SK-N-SH (cell line): ENCODE measurements at regions not wholly inside any gene's neighbourhood (a gene's known extent, or its start where the extent isn't known, plus 50 kb on each side); places are given as distances from the start of the nearest gene placed in this dataset.

Source experiments
- CHD2 ChIP-seq: fragments of 150-350 bp; IDR thresholded peaks from 2 replicates; pipeline ENCODE4 v1.6.1; 2018; ENCODE audit warnings: low read length; ENCODE audit not compliant: partially characterized antibody
- CTCF ChIP-seq: fragments of 200-600 bp; sonication (generic); IDR thresholded peaks from 2 replicates; pipeline ENCODE4 v1.6.1; 2017; ENCODE audit warnings: antibody characterized with exemption, mild to moderate bottlenecking, moderate library complexity
- EP300 ChIP-seq, 2 experiments: IDR thresholded peaks; 2 replicates each; pipeline versions ENCODE4 v1.4.0 to v1.6.1; 2012; ENCODE audit warnings: borderline replicate concordance in 1 of 2, low read depth in 1 of 2, low read length in 1 of 2
- FOSL2 ChIP-seq: IDR thresholded peaks from 2 replicates; pipeline ENCODE4 v1.4.0; 2012; ENCODE audit warnings: low read depth, mild to moderate bottlenecking, moderate library complexity, borderline replicate concordance
- JUND ChIP-seq: IDR thresholded peaks from 2 replicates; pipeline ENCODE4 v1.4.0; 2012
- MXI1 ChIP-seq: IDR thresholded peaks from 2 replicates; pipeline ENCODE4 v1.6.1; 2012; ENCODE audit warnings: mild to moderate bottlenecking, low read depth, low read length, improper control_type of control experiment
- NFIC ChIP-seq: IDR thresholded peaks from 2 replicates; pipeline ENCODE4 v1.4.0; 2012; ENCODE audit warnings: borderline replicate concordance
- NRF1 ChIP-seq: IDR thresholded peaks from 2 replicates; pipeline ENCODE4 v1.6.1; 2012; ENCODE audit warnings: low read depth, mild to moderate bottlenecking, low read length
- RXRA ChIP-seq: IDR thresholded peaks from 2 replicates; pipeline ENCODE4 v1.4.0; 2012; ENCODE audit warnings: low read depth, mild to moderate bottlenecking, borderline replicate concordance
- TAF1 ChIP-seq: IDR thresholded peaks from 2 replicates; pipeline ENCODE4 v1.6.1; 2012; ENCODE audit warnings: low read depth, mild to moderate bottlenecking, low read length, moderate library complexity, borderline replicate concordance
- TCF12 ChIP-seq: IDR thresholded peaks from 2 replicates; pipeline ENCODE4 v1.4.0; 2012
- TEAD4 ChIP-seq: IDR thresholded peaks from 2 replicates; pipeline ENCODE4 v1.4.0; 2012; ENCODE audit warnings: mild to moderate bottlenecking, borderline replicate concordance; ENCODE audit not compliant: insufficient read depth
- YY1 ChIP-seq: IDR thresholded peaks from 2 replicates; pipeline ENCODE4 v1.4.0; 2012; ENCODE audit warnings: low read depth, mild to moderate bottlenecking

DNA sequence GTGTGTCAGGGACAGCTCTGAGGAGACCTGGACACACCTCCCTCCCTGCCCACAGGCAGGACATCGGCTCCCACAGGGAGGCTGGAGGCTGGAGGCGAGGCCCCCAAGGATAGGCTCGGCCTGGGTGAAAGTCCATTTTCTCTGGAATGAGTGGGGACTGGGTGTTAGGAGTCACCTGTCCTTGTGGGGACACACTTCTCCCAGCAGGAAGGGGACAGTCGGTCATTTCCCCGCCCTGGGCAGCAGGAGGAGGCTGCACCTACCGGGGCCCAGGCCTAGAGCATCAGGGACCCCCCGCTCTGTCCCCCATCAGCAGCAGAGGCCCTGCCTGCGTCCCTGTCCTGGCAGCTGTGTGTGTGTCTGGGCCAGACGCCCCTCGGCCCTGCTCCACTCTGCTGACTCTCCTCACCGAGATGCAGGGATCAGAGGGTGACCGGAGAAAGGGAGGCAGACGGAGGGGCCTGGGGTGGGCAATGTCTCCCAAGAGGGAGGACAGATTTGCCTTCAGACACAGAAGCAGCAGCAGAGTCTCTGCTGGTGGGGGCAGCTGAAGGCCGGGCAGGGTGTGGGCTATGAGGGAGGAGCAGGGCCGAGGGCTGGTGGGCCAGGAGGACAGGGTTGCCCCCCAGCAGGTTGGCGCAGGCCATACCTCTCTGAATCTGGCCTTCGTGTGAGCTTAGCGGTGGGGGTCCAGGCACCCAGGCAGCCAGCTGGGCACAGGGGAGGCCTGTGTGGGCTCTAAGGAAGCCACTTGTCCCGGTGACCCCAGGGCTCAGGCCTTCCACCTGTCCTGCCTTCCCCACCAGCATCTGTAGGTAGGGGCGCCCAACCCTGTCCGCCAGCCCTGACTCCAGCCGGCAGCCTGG, 125.7 kb upstream of the NKX1-1 start:
- no peak for TF ChIP-seq CTCF
- no peak for TF ChIP-seq FOSL2
- TF ChIP-seq EP300 (IDR thresholded peaks at IDR 0.05; ENCODE audit: borderline replicate concordance in 1 of 2, low read depth in 1 of 2, low read length in 1 of 2), result no peak
- TF ChIP-seq TAF1, result no peak
- TF ChIP-seq JUND, result no peak
- no peak for TF ChIP-seq TCF12
- TF ChIP-seq NRF1, result no peak
- TF ChIP-seq MXI1, result no peak
- TF ChIP-seq YY1, result no peak
- no peak for TF ChIP-seq TEAD4
- TF ChIP-seq CHD2, result no peak
- TF ChIP-seq NFIC, result no peak
- no peak for TF ChIP-seq RXRA
